Stimulated activated CD4-positive, alpha-beta T cell treated with anti-CD3 and anti-CD28 coated beads, Interleukin-15, amount 100 ng/mL, for 48 hours (primary cell): ENCODE measurements at regions not wholly inside any gene's neighbourhood (a gene's known extent, or its start where the extent isn't known, plus 50 kb on each side); places are given as distances from the start of the nearest gene placed in this dataset.

Experiments
- DNase-seq, 2 donors: peaks; one replicate each; pipeline ENCODE4 v3.0.0-alpha.2; 2020; ENCODE audit warnings: low read depth in 2 of 2

DNA sequence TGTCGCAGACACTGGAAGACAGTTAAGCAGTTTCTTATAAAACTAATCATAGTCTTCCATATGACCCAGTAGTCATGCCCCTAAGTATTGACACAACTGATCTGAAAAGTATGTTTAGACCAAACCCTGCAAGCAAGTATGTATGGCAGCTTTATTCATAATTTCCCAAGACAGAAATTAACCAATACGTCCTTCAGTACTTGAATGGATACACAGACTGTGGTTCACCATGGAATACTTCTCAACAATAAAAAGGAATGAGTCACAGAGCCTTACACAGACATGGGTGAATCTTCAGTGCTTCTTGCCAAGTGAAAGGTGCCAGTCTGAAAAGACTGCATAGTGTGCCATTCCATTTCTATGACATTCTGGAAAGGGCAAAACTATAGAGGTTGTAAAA lies 50.2 kb upstream of the AKR1E2 start:
- DNase-seq, result no peak

DNA sequence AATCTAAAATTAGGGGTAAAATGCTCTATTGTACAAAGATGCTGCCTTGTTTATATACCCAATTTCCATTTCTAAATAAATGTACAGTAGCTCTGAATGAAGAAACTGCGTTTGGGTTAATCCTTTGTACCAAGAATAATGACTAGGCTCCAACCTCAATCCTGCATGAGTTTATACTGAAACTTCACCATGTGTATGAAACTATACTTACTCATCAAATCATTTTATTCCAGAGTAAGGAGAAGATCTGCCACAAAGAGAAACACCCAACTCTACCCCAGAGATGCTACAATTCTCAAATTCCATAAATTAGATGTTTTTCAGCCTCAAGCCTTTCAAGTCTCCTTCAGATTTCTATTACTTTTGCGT lies 53.8 kb upstream of the AKR1E2 start:
- no peak for DNase-seq

DNA sequence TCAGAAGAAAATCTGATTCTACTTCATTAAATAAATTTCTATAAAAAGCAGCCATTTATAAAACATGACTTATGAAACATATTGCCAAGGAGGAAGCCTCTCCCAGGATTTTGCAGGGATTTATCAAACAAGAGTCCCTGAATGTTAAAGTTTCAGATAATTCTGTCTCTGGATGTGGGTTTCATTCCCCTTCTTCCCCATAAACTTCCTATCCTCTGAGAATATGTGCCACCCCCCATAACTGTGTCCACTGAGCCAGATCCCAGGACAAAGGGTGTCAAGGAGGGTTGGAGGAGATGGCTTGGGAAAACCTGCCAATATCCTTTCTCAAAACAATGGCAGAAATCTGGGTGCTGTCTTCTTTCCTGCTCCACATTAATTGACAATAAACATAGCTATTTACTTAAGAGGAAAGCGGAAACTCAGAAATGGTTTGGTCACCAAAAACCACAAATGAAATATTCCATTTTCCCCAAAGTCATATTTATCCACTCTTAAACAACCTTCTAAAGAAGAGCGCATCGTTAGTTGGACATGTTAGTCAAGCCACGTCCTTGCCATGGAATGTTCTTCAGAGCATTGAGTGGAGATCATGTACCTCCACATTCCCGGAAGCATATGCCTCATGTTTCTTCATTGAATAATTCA lies 54.3 kb upstream of the AKR1E2 start:
- DNase-seq, result no peak

DNA sequence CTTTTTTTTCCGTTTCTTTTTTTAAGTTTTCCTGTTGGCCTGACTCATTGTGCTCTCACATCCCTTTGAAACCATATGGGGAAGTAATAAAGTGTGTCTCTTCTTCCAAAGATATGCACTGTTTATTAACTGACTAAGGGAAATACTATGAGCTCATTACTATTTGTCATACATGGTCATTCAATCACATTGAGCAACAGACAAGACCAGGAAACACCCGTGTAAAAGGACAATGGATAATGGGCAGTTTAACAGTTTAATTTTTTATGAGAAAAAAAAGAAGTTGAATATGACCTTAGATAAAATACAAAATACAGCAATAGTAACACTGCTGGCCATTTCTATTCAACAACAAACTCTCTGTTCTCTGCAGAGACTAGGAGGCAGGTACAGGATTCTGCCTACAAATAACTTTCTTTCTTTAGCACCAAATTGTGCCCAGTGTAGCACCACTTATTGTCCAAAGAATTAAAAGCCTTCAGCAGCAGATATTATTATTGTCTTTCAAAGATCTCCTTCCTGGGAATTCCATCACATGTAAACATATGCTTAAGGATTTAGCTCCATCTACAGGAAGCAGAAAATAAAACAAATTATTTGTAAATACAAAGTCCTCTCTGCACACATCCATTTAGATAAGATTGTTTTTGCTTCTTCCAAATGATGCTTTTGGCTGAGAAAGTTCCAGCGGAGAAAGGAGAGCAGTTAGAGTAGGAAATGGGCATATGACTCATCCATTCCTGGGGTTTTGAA lies 55.0 kb upstream of the AKR1E2 start:
- DNase-seq, result no peak

DNA sequence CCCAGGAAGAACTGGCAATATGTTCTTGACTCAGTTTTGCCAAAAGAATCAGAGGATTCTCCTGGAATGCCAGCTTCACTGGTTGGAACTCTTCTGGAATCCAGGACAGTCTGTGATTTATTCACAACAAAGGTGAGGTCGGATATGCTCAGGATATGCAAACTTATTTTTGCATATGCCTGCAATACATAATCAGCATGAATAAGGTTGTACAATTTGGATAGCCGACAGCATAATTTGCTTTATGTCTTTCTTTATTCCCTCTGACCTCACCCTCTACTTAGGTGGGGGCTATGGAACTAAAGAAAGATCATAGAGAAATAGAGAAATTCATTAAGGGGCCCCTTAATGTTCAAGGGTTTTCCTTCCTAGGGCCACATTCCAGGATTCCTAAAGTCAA lies 57.6 kb upstream of the AKR1E2 start:
- no peak for DNase-seq

DNA sequence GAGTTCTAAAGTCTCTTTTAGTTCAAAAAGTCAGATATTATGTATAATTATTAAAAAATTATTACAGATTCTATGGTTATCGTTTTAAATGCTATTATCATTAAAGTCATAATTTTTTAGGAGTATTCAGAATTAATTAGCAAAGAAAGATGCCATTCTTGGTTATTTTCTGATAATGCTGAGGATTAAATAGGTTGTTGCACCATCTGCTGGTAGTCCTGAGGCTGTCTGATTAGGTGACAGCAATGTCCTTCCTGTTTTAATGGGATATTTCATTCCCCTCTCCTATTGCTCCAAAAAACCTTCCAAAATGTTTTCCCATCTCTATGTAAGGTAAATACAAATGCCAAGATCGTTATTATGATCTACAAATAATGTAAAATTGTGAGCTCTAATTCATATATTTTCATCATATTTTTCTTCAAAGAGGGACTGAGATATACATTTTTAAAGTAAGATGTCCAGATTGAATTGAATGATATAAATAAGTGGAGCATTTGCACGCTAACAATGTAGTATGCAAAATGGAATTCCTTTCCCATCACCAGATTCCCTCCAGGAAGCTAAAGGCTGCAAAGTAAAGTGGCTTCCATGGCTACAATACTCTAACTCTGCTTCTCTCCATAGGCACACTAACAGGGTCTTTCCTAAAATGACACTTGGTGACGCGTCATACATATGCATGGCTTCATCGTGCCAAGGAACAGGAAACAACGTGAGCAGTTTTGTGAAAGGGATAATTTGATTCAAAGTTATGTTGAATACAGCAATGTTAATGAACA lies 58.8 kb upstream of the AKR1E2 start:
- no peak for DNase-seq

DNA sequence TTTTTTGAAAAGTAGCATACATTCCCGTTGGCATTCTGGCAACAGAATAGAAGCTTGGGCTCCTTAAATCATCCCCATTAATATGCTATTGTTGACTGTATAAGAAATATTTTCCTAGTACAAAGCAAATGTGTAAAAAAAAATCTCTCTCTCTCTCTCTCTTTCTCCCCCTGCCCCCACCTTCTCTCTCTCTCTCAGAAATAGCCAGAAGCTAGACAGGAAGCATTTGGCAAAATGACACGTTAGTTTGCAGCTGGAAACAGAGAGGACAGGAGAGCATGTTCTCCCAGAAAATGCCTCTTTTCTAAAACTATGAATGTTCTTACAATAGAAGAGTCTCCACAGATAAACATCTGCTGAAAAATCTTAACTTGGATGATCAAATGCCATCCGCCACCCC lies 59.6 kb upstream of the AKR1E2 start:
- no peak for DNase-seq

DNA sequence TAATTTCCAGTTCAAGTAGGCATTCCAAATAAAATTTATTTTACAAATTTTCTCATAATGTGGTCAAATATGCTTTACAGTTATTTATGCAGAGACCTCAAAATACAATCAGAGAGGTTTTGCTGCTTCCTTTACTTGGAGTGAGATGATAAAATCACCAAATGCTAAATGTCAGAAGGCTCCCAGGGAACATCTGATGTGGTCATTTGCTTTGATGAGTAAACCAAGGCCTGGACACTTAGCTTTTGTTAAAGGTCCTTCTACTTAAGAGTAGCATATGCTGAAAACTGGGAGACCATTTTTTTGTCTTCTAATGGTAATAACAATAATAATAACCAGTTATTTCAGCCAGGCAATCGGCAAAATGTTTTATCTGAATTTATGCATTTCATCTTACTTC lies 60.6 kb upstream of the AKR1E2 start:
- DNase-seq, result no peak

DNA sequence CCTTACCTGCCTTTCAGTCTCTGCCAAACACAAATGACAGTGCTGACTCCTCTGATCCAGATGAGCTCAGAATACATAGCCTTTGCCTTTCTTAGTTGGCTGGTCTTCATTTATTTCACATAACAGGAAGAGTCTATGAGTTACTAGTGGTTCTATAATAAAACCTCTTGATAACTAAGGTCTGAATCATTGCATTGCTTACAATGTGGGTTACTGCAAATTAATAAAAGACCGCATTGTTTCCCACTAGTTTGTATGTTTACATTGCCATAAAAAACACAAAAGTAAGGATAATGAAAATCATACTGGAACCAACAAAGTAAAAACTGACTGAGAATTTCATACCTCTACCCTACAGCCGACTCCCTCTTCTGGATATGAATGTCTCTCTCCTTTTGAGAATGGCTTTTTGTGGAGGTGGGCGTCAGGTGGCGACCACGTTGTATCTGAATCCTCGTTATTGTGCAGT lies 62.0 kb upstream of the AKR1E2 start:
- DNase-seq, result no peak

DNA sequence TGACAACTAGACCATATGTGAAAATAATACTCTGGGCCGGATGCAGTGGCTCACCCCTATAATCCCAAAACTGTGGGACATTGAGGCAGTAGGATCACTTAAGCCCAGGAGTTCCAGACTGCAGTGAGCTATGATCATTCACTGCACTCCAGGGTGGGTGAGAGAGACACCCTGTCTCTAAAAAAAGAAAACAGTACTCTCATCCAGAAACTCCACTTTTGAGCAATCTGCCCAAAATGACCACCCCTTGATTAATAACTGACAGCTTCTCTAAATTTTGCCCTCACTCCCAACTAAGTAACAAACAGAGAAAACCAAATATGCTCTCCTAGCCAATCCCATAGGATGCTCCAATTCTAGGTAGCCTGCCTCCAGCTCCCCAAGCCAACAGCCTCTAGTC lies 62.5 kb upstream of the AKR1E2 start:
- DNase-seq, result no peak

DNA sequence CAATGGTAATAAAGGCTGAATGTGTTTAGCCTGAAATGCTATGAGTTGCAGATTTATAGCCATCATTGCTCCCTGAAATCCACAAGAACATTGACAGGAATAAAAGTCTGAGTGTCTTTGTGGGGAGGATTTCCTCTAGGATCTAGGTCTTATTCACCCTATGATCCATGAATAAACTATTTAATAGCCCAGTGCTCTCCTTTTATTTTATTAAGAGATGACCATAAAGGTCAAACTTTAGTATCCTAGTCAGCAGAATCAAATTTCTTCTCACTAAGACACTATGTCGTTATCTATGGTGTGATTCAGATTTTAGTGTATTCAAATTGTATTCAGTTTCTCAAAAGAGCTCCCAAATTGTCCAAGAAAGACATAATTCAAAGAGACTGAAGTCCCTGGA lies 67.8 kb upstream of the AKR1E2 start:
- DNase-seq, result no peak

DNA sequence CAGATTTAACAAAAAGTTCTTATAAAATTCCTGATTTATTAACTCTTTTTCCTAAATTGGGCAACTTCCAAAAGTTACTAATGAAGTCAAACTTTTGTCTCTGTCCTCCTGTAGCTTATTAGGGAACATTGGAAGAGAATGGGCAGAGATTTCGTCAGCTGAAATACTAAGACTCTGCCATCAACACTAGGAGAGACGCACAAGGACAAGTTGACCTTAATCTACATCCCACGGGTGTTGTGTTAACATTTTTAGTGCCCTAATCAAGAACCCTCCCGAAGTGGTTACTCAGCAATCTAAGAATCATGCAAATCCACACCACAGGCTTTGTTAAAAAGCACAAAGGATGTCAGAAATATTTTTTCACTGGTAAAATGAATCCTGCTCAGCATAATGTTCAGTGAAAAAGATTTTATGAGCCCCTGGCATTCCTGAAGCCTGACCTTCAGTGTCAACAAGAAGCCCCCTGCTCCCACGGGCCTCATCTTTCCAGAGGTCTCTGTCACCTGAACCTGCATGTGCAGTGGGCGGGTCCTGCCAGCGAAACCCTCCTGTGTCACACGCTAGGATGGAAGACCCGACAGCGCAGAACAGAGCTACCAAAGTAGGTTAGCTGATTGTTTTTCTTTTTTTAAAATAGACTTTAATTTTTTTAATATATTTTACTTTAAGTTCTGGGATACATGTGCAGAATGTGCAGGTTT lies 70.6 kb upstream of the AKR1E2 start:
- no peak for DNase-seq

DNA sequence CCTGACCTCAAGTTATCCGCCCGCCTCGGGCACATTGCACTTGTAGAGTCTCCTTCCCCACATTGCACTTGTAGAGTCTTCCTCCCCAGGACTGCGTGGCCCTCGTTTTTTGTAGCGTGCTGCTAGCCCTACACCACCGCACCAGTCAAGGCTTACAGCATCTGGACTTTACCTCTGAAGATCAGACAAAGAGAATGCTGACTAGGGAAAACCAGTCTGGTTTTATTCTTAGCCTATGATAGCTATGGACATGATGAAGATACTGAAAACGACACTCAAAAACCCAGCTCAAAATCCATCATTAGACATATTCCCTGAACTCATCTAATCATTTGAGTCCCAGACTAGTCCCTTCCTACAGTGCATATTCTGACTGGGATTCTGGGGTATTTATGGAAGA lies 71.9 kb upstream of the AKR1E2 start:
- DNase-seq, result no peak

DNA sequence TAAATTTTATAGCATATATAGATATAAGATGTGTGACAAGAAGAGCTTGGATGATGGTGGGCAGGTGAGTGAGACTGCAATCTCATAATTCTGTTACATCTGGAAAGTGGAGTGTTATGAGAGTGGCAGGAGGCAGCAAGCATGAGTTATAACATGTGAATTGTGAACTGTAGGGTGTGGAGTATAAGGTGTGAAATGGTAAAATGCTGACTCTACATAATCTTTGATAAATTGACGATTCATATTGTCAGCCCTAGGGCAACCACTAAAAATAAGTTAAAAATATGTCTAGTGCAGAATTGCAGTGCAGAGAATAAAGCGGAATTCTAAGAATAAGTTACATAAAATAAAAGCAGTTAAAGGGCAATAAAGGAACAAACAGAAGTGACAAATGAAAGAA lies 74.8 kb upstream of the AKR1E2 start:
- no peak for DNase-seq

DNA sequence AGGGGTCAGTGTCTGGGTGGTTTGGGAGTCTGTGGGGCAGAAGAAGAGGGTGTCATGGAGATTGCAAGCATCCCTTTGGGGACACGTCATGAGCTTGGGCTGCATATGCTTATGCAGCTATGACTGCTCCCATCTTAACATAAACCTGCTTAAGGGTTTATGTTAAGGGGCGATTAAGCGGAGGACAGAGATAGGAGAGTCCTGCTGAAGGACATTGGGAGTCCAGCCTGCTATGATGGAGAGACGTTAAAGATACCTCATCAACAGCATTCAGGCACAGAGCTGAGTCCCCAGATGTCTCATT lies 76.8 kb upstream of the AKR1E2 start:
- DNase-seq, result no peak

DNA sequence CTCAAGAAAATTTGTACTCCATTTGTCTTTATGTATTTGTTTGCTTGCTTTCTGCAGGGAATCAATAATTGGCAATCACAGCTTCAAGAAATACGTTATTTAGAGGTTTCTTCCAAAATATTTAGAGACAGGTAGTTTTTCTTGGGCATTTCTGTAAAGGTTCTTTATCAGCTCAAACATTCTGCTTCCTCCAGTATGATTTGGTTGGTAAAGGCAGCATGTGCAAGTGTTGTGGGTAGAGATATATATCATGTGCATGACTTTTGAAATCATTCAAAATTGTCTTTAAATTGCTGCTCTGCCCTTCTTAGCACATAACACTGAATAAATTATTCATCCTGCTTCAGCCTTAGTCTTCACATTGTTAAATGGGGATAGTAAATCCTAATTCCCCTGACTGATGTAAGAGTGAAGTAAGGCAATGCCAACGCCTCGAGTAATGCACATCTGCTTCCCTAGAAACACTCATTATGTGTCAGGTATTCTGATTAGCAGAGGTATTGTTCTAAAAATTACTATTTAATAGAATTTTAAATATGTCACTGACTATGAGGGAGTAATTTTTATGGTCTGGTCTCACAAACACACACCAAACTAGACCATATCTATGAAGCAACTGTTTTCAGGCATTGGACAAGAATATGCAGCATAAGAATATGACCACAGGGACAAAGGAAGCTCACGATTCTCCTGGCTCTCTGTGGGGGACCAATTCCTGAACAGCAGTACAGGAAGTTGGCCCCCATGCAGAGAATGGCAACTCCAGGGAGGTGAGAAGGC lies 77.3 kb upstream of the AKR1E2 start:
- DNase-seq, result no peak

DNA sequence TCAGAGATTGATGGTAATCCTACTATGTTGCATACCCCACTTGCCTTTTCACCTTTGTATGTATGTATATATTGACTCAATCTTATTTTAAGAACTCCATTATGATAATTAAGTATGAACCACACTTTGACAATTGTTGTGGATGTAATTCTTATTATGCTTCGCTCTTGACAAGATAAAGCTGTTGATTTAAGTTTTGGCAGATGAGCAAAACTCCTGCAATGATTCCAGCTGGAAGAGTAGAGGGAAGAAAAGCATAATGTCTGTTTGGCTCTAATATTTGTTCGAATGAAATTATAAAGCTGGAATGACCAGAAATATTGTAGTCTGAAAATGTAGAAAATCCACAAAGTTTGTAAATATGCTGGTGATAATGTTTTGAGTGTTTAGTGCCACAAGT lies 83.8 kb upstream of the AKR1E2 start:
- no peak for DNase-seq

DNA sequence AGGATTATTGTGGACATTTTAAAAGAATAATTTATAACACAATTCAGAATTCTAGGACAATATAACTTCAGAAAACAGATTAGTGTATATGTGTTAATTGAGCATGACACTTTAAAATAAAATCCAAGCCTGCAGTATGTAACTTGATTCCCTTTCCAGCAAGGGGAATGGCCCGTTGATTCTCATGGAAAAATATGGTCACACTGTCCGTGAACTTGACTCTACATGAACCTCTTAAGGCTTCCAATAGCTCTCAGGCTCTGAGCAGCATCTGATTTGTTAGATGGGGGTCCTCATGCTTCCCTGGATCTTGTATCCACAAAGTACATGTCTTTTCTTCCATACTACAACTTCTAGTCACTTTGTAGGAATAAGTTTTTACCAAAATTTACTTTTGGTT lies 85.5 kb upstream of the AKR1E2 start:
- no peak for DNase-seq

DNA sequence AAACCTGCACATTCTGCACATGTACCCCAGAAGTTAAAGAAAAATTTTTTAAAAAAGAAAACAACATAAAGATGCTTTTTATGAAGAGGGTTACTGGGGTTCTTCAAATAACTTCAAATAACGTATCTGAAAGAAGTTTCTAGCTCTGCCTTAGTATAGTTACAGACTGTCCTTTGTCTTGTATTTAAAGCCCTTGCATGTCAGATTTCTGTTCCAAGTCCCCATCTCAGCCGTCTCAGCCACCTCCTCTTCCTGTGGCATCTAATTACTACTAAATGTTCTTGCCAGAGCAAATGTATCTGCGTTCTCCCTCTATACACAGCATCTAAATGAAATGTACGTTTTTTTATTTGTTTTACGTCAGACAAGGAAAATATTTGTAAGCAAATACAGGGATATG lies 89.4 kb upstream of the AKR1E2 start:
- no peak for DNase-seq

DNA sequence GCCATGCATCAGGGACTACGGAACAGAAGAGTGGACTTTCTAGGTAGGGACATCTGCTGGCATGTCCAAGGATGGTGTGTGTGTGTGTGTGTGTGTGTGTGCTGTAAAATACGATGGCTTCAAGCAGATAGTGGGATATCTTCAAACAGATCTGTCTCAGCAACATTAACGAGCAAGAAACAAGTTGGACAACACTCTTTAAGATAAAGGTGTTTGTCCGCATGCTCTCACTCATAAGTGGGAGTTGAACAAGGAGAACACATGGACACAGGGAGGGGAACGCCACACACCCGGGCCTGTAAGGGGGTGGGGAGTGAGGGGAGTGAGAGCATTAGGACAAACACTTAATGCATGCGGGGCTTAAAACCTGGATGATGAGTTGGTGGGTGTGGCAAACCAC lies 89.8 kb upstream of the AKR1E2 start:
- no peak for DNase-seq

DNA sequence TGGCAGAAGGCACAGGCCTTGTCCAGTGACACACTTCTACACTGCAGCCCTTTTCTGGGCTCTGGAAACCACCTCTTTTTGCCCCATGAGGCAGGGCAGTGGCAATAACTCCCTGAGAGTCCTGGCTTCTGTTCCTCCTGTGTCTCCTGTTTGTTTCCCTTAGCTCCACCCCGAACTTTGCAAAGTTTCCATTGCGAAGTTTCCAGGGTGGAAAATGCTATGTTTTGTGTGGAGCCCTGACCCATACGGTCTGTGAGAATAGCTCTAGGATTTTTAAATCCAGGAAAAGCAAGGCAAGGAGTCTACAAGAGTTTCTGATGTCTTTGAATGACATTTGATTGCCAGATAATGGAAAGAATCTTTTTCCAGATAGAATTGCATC lies 92.2 kb upstream of the AKR1E2 start:
- no peak for DNase-seq
